NB4 (cell line): ENCODE measurements at regions not wholly inside any gene's neighbourhood (a gene's known extent, or its start where the extent isn't known, plus 50 kb on each side); places are given as distances from the start of the nearest gene placed in this dataset.
"Not testable (repeated sequence)": the region's sequence is repeated elsewhere in the genome, so short reads cannot be mapped to it uniquely, and the experiment has no call there.

Source experiments
- DNase-seq: peaks from one replicate; pipeline ENCODE4 v3.0.0; 2010; ENCODE audit warnings: low read depth
- H3K4me3 ChIP-seq: one replicate; pipeline ENCODE4 v1.5.1; 2011; ENCODE audit warnings: mild to moderate bottlenecking, low read depth, low read length, moderate library complexity
- CTCF ChIP-seq: IDR thresholded peaks from one replicate; pipeline ENCODE4 v1.5.1; 2012; ENCODE audit warnings: low read depth, low read length
- MAX ChIP-seq: IDR thresholded peaks from 2 replicates; pipeline ENCODE4 v1.6.1; 2011; ENCODE audit warnings: low read depth, low read length
- MYC ChIP-seq: IDR thresholded peaks from 2 replicates; pipeline ENCODE4 v1.6.1; 2011; ENCODE audit warnings: low read depth, low read length
- POLR2A ChIP-seq: IDR thresholded peaks from 2 replicates; pipeline ENCODE4 v1.6.1; 2011; ENCODE audit warnings: mild to moderate bottlenecking; ENCODE audit not compliant: insufficient read length; ENCODE audit errors: extremely low read depth

DNA sequence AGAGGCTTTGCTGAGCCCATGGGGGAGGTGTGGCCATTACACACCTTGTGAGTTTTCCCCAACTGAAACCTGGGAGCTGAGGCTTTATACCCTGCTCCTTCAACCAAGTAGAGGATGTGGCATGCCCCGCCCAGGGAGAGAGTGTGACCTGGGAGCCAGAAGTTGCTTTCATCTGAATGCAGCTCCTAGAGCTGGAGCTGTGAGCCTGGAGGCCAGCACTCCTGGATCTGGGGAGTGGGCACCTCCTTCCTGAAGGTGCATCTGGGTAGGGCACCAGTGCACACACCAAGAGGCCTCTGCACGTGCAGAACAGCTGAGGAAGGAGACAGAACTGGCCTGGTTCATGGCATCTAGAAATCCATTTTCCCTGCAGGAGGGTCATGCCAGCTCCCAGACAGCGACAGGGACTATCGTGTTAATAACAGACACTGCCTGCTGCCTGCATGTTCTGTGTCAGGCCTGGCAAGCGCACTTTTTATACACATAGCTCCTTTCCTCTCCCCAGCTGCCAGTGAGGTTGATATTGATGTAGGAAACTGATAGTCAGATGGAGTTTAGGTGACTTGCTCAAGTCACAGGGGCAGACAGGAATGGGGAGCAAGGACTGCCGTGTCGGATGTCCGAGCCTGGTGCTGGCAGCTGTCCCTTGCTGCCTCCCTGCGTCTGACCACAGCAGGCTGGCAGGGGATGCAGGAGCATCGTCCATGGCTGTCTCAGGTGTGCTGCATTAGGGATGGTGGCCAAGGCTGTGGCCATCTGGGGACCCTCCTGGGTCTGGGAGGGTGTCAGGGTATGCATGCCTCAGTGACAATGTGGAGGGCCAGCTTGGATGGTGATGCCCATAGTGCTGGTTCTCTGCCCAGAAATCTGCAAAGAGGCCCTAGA, 189.9 kb upstream of the CXCL12 start:
- no peak for DNase-seq
- H3K4me3 ChIP-seq, result no peak overlapping the region
- TF ChIP-seq CTCF (no peak), MAX (no peak), MYC (no peak), POLR2A (no peak)

DNA sequence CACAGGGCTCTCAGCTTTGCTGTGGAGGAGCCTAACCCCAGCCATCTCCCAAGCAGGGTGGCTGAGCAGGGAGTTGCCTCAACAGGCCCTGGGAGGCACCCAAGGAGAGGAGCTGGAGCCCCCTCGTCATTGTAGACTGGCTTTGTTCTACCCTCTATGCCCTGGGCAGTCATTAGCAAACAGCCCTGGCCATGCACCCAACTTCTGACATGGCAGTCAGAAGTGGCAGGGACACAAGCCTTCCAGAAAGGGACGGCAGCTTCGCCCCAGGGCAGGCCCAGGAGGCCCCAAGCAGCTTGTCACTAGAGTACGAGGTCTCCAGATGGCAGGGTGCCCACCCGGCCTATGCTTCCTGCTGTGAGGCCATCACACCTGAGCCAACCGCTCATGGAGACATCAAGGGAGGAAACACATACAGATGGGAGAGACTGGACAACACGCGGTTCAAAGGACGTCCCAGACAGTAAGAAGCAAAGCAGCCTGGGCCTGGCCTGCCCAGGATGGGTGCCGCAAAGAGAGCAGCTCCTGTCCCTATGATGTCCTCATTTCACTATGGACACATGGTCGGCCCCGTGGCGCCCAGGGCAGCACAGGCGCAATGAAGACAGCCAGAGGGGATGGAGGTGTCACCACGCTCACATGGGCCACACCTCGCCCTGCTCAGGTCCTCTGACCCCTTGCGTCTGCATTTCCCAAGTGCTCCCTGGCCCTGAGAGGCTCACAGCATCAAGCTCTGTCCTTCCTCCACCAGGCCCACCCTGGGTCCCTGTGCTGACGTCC, 190.9 kb upstream of the CXCL12 start:
- TF ChIP-seq MAX (no peak), POLR2A (no peak), MYC (no peak), CTCF (no peak)
- no peak overlapping the region for H3K4me3 ChIP-seq
- DNase-seq, result no peak

DNA sequence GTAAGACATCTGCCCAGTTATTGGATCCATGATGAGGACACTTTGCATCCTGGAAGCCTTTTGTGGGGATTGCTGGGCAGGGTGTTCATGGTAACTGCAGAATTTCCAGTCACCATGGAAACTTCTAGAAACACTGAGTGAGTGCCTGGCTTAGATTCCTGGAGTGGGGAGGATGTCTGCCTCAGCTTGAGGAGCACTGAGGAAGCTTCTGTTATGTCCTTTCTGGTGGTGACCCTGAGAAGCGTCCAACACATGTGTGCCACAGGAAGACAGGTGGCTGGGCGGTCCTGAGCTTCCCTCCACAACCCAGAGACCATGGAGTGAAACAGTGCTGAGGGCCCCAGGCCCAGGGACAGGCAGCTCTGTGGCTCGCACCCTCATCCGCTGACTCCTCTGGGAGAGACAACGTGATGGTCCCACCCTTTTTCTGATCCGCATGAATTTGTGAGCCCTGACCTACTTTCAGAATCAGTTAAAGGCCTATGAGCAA, 191.8 kb upstream of the CXCL12 start:
- H3K4me3 ChIP-seq, result no peak overlapping the region
- DNase-seq, result no peak
- no peak for TF ChIP-seq CTCF
- TF ChIP-seq MAX, result no peak
- TF ChIP-seq POLR2A, result no peak
- no peak for TF ChIP-seq MYC

DNA sequence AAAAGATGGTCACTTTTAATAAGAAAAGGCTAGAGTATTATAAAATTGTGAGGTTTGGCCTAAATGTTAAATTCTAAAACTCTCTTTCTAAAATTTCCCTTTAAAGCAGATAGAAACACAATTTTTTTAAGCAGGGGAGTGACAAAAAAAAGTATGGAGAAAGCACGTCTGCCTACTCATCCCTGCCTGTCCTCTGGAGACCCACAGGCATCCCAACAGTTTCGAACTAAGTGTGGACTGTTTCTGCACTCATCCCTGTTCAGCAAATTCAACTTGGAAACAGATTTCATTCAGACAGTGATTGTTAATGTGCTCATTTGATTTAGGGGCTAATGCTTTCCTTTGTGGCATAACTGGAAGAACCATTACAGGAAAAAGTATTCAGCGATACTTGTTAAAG, 192.6 kb upstream of the CXCL12 start:
- no peak for DNase-seq
- TF ChIP-seq CTCF (no peak), MYC (no peak), POLR2A (no peak), MAX (no peak)

GRCh38 chr10:44578271-44578670, 193.4 kb upstream of the CXCL12 start:
- TF ChIP-seq MAX (no peak), CTCF (no peak), MYC (no peak), POLR2A (no peak)
- DNase-seq, result no peak
- no peak overlapping the region for H3K4me3 ChIP-seq

More for the DNA sequence above, 192.6 kb upstream of the CXCL12 start:
- no peak overlapping the region for H3K4me3 ChIP-seq

DNA sequence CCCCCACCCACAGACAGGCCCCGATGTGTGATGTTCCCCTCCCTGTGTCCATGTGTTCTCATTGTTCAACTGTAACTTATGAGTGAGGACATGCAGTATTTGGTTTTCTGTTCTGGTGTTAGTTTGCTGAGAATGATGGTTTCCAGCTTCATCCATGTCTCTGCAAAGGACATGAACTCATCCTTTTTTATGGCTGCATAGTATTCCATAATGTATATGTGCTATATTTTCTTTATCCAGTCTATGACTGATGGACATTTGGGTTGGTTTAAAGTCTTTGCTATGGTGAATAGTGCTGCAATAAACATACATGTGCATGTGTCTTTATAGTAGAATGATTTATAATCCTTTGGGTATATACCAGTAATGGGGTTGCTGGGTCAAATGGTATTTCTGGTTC, 194.1 kb upstream of the CXCL12 start:
- not testable (repeated sequence) for H3K4me3 ChIP-seq

More for the DNA sequence above, 194.1 kb upstream of the CXCL12 start:
- not testable (repeated sequence) for DNase-seq
